Astrocyte (in vitro differentiated cells and primary cell): ENCODE measurements at regions not wholly inside any gene's neighbourhood (a gene's known extent, or its start where the extent isn't known, plus 50 kb on each side); places are given as distances from the start of the nearest gene placed in this dataset.

Experiments
- CTCF ChIP-seq: IDR thresholded peaks from 2 replicates; pipeline ENCODE4 v1.5.1; 2011; ENCODE audit warnings: low read depth, mild to moderate bottlenecking, inconsistent platforms, low read length, moderate library complexity; ENCODE audit not compliant: insufficient read depth
- EZH2 ChIP-seq: IDR thresholded peaks from 2 replicates; pipeline ENCODE4 v1.6.1; 2012; ENCODE audit warnings: mild to moderate bottlenecking, low read length, inconsistent platforms; ENCODE audit not compliant: insufficient read depth

DNA sequence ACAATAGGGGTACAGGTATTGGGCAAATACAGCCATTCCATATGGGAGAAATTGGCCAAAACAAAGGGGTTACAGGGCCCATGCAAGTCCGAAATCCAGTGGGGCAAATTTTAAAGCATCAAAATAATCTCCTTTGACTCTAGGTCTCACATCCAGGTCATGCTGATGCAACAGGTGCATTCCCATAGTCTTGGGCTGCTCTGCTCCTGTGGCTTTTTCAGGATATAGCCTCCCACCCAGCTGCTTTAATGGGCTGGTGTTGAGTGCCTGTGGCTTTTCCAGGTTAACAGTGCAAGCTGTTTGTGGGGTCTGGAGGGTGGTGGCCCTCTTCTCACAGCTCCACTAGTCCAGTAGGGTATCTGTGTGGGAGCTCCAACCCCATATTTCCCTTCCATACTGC lies 607.1 kb downstream of the MEI4 start:
- no peak for TF ChIP-seq CTCF
- no peak for TF ChIP-seq EZH2
